Lower leg skin (tissue), 4 donors: ENCODE measurements at regions not wholly inside any gene's neighbourhood (a gene's known extent, or its start where the extent isn't known, plus 50 kb on each side); places are given as distances from the start of the nearest gene placed in this dataset.

Source experiments
- DNase-seq, 2 donors: peaks; one replicate each; pipeline ENCODE4 v3.0.0-alpha.2; 2019; ENCODE audit warnings: low spot score in 2 of 2
- H3K4me3 ChIP-seq: fragments of 200-600 bp; sonication (generic); 2 replicates; pipeline ENCODE4 v1.5.1; 2017; ENCODE audit warnings: mild to moderate bottlenecking, low read depth; ENCODE audit not compliant: poor library complexity, severe bottlenecking
- POLR2A ChIP-seq, 2 donors: fragments of 450-650 bp; IDR thresholded peaks; one replicate each; pipeline ENCODE4 v1.6.1; 2016 to 2017; ENCODE audit warnings: antibody characterized with exemption in 2 of 2, mild to moderate bottlenecking in 1 of 2, moderate library complexity in 1 of 2
- WGBS, 2 donors: methylation state at CpG; one replicate each; pipeline ENCODE4 v1.1.5; 2018; 5-methylcytosine and 5-hydroxymethylcytosine counted together
- intact Hi-C: fragments of 100-400 bp; cut with DNase I; formaldehyde crosslinking; loops from one replicate; pipeline ENCODE4 v1.15.0; 2023; ENCODE audit warnings: low total_unique reads
- TF ChIP-seq, protein P1 (sequence below), 3 donors: fragments of 450-650 bp; IDR thresholded peaks; one replicate each; pipeline ENCODE4 v1.5.1; 2016; ENCODE audit warnings: antibody characterized with exemption in 3 of 3, mild to moderate bottlenecking in 3 of 3, moderate library complexity in 2 of 3

DNA sequence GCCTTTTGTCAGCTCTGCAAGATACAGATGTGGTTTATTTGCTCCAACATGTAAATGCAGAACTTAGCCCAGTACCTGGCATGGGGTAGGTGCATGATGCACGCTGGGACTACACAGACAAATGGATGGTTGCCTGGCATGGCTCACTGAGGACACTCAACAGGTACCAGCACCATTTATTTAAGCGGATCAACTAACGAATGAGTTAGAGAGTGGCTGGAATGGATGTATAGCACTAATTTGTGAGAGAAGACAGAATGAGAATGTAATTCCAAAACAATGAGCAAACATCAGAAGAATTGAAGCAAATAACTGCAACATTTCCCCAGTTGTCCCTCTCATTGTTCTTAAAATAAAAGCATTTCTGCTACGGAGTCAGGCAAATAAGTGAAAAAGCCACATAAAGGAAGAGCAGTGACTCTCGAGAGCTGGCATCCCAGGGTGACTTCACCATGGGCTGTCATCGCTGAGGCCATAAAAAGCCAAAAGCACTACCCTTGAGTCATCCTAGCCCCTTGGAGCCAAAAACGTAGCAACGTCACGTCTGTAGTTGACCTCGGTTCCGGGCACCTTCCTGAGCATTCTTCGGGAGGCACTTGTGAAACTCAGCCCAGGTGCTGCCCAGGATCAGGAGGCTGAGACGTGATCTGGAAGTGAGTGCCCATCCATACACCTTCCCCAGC lies 290.3 kb downstream of the NSG2 start:
- WGBS, 2 donors: 70 to 74% methylated on average over 13 of the region's 13 CpGs
- peak in 1 of 2 donors; percentile 62 for DNase-seq
- intact Hi-C loops: no loop called here

DNA sequence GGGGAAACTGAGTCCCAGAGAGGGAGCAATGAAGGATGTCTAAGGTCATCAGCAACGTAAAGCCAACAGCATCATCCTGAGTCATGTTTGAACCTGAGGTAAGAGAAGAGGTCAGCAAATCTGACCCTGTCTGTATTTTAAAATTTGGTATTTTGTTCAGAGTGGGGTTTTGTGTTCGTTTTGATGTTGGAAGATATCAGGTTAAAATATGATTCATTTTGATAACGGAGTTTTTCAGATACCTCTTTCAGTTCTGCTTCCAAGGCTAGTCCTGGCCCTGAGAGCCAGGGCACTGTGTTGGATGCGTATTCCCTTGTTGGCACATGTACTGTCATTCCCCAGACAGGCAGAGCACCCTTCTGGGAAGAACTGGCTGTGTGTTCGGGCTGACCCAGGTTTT lies 291.0 kb downstream of the NSG2 start:
- intact Hi-C loops: no loop called here
- 71 to 73% methylated on average over 5 of the region's 5 CpGs for WGBS, 2 donors
- DNase-seq: peak in 1 of 2 donors; percentile 29
- TF ChIP-seq, protein P1, sequence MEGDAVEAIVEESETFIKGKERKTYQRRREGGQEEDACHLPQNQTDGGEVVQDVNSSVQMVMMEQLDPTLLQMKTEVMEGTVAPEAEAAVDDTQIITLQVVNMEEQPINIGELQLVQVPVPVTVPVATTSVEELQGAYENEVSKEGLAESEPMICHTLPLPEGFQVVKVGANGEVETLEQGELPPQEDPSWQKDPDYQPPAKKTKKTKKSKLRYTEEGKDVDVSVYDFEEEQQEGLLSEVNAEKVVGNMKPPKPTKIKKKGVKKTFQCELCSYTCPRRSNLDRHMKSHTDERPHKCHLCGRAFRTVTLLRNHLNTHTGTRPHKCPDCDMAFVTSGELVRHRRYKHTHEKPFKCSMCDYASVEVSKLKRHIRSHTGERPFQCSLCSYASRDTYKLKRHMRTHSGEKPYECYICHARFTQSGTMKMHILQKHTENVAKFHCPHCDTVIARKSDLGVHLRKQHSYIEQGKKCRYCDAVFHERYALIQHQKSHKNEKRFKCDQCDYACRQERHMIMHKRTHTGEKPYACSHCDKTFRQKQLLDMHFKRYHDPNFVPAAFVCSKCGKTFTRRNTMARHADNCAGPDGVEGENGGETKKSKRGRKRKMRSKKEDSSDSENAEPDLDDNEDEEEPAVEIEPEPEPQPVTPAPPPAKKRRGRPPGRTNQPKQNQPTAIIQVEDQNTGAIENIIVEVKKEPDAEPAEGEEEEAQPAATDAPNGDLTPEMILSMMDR (IDR thresholded peaks at IDR 0.05): no peak
- TF ChIP-seq POLR2A (IDR thresholded peaks at IDR 0.05): no peak
- no peak overlapping the region for H3K4me3 ChIP-seq

More for the DNA sequence above, 290.3 kb downstream of the NSG2 start:
- TF ChIP-seq, protein P1 (IDR thresholded peaks at IDR 0.05): no peak
- TF ChIP-seq POLR2A (IDR thresholded peaks at IDR 0.05): no peak
- H3K4me3 ChIP-seq: no peak overlapping the region

DNA sequence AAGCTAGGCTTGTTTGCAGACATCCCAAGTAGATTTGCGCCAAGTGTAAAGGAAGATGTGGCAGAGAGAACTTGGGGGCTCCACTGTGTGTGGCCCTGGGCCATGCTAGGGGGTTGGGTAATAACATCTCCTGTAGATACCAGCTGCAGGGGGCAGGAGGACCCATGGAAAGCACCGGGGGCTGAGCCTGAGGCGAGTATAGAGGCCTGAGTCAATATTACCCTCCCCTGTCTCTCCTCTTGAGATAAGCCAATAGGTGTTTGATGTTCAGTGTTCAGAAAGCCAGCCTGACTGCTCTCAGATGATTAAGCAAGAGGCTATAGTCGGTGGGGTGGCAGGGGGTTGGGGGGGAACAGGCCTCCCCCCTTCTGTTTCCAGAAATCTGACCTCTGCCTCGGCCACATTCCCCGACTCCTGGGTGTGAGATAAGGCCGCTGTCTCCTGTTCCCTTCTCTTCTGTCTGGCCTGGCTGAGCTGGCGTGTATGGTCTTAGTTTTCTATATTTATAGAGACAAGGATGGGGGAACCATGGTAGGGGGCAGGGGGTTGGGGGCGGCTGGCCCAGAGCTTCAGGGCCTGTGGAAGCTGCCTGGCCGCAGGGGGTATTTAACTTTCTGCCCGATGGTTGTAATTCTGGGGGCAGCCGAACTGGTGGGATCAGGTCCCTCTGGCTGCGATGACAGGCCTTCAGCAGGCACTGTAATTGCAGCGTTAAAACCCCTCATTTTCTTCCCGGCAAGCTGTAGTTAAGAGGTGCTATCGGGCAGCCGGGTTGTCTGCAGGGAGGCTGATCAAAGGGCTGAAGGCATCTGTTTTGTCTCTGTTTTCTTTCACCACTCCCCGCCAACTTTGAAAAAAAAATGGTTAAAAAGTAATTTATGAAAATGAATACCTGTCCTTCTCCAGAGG lies 292.0 kb downstream of the NSG2 start:
- WGBS, 2 donors: 50 to 53% methylated on average over 18 of the region's 18 CpGs
- peak in 1 of 2 donors; percentile 64 for DNase-seq
- intact Hi-C loops: no loop called here
- H3K4me3 ChIP-seq: no peak overlapping the region
- no peak for TF ChIP-seq POLR2A (IDR thresholded peaks at IDR 0.05)
- TF ChIP-seq, protein P1 (IDR thresholded peaks at IDR 0.05): no peak

DNA sequence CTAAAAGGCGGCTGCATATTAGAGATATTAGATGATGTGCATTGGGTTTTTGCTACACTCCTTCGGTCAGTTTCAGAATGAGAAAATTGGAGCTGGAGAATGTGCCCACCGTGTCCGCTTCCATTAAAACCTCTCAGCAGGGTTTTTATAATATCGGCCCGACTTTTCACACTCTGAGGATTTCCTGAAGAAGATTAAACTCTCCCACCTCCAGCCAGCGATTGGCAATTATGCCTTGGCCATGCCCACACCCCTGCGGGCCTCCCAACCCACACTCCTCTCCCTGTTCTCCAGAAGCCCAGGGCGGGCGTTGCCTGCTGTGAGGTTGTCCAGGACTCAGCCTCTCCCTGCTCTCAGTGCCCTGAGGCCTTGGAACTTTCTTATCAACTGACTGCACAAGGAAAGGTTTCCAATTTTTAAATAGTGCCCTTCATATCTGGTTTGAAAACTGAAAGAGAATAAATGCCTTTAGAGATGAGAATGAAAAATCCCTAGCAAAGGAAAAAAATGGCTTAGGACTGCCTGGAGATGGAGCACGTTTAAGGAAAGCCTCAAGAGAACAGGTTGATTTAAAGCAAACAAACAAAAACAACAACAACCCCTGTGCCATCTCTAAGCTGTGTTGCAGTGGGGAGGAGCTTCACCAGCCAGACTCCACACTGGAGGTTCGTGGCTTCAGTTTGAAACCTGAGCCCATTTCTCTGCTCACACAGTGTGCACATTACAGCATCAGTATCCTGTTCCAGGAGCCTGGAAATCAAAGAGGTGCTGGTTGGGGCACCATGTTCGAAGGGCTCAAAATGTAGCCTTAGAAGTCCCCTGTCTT lies 292.9 kb downstream of the NSG2 start:
- no peak overlapping the region for H3K4me3 ChIP-seq
- TF ChIP-seq, protein P1 (IDR thresholded peaks at IDR 0.05): no peak
- TF ChIP-seq POLR2A (IDR thresholded peaks at IDR 0.05): no peak
- 15 to 19% methylated on average over 13 of the region's 13 CpGs for WGBS, 2 donors
- intact Hi-C loops: no loop called here
- peak in 1 of 2 donors; percentile 67 for DNase-seq

DNA sequence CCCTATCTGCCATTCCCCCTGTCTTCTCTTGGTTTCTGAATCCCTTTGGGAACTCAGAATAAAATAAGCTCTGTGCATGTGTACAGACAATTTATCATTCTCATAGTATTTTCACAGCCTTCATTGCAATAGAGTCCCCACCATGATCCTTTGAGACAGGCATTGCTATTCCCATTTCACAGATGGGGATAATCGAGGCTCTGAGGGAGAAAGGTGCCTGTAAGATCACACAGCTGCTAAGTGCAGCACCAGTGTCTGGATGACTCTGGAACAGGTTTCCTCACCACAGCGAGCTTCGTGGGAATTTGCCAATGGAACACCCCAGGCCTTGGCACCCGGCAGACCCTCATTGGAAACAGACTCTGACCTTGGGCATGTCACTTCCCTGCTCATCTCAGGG lies 293.6 kb downstream of the NSG2 start:
- H3K4me3 ChIP-seq: no peak overlapping the region
- TF ChIP-seq POLR2A (IDR thresholded peaks at IDR 0.05): no peak
- TF ChIP-seq, protein P1 (IDR thresholded peaks at IDR 0.05): no peak
- peak in 1 of 2 donors; percentile 23 for DNase-seq
- WGBS, 2 donors: 47 to 58% methylated on average over 4 of the region's 4 CpGs
- intact Hi-C loops: no loop called here
